ENCODE measurements at regions not wholly inside any gene's neighbourhood (a gene's known extent, or its start where the extent isn't known, plus 50 kb on each side); places are given as distances from the start of the nearest gene placed in this dataset.

GRCh38 chr5:109567374-109568044, 122.2 kb upstream of the MAN2A1 start:
- TF ChIP-seq EZH2phosphoT487 (IDR thresholded peaks at IDR 0.05) (no peak), CTCF (IDR thresholded peaks at IDR 0.05) (no peak), EZH2 (IDR thresholded peaks at IDR 0.05) (no peak)
